Mucosa of gallbladder (tissue), 1 donor: ENCODE measurements at regions not wholly inside any gene's neighbourhood (a gene's known extent, or its start where the extent isn't known, plus 50 kb on each side); places are given as distances from the start of the nearest gene placed in this dataset.
A peak's percentile ranks its signal among the peaks of the same experiment; 100 is the strongest.

Experiments
- DNase-seq: peaks from one replicate; pipeline ENCODE4 v3.0.0-alpha.2; 2020; ENCODE audit warnings: low spot score
- donor health status: DM: no; HTN: no; CAD: no.

DNA sequence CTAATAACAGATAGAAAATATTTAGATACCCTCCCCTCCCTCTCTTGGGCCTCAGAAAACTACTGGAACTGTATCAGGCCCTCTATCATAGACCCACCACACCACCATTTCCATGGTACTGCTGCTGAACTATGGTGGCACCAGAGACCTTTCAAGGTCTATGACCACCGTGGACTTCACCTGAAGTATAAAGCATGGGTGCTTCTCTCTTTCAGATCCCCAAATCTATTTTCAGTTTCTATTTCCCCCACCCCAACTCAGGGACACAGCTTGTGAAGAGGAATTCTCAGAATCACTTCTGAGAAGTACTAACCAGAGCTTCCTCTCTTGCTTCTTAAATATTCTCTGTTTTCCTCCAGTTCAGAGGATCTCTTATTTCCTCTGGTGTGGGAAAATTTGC lies 840.8 kb upstream of the HTR2C start:
- DNase-seq: no peak

DNA sequence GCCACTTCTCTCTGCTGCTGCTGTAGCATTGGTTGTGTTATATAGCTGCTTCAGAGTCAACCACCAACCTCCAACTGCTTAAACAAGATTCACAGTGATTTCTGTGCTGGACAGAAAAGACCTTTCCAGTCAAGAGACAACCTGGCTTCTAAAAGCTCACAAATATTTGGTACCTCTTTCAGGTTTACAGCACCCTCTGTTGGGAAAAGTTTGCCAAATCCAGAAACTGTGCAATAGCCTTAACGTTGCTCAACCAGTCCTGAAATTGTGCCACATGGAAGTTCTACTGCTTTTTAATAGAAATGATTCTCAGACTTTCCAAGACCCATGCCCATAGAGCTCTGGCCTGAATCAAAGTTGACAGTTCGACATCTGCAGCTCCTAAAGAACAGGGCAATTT lies 842.1 kb upstream of the HTR2C start:
- no peak for DNase-seq

DNA sequence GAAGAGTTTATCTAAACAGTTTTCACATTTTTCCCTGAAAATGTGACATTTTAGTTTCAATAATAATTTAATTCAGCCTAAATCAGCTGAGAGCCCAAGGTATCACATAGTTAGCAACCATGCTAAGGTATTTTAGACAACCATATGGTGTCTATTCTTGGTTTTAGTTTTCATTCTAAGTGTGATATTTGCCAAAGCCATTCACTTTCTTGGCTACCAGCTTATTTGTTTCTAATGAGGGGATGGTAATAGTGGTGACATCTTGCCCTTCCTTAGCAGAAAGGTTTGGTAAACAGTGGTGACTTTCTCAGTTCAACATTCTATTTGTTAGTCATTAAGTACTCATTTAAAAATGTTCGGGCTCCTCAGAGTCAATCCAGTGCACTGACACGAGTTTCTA lies 854.9 kb upstream of the HTR2C start:
- DNase-seq: no peak

DNA sequence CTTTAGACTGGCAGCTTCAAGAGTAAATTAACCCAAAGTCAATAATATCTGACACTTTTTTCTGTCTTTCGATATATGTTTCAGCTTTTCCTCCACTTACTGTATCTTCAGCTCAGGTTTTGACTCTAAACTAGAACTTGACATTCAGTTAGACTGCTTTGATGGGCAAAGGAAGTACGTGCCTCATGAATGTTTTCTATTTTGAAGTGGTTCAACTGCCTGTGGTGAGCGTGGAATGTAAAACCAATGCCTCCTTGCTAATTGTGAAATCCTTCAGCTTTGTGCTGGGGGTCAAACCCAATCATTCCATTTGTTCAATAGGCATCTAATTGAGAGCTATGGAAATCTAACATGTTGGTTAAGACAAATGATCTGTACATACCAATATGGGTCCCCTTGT lies 857.0 kb upstream of the HTR2C start:
- no peak for DNase-seq

DNA sequence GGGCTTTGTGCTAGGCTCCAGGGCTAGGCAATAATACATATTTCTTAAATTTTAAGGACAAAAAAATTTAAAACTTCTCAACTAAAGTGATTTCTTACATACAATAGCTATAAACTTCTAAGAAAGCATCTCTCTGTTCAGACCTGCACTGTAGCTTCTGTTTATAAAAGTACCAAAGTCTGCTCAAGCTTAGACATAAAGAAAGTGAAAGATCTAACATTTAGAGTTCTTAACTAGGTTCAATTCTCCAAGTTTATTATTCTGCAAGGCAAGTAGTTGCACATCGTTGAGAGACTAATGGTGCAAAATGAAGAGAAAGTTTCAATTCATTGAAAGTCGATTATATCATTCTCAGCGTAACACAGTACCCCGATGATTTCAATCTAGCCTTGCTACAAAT lies 857.4 kb upstream of the HTR2C start:
- no peak for DNase-seq

DNA sequence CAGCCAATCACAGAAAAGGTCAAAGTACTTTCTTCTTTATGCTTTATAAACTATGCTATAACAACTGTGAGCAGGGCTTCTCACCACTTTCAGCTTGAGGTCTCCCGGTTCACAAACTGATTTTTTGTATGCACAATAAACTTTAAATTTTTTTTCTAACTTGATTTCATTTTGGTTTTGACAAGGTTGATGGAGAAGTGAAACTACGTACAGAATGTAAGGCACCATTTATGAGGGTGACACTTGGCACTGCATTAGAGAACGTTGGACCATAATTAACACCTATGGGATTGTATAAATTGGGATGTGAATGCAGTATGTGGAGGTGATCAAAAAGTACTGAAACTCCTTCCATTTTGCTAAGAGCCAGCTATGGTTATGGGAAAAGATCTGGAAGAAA lies 857.9 kb upstream of the HTR2C start:
- no peak for DNase-seq

DNA sequence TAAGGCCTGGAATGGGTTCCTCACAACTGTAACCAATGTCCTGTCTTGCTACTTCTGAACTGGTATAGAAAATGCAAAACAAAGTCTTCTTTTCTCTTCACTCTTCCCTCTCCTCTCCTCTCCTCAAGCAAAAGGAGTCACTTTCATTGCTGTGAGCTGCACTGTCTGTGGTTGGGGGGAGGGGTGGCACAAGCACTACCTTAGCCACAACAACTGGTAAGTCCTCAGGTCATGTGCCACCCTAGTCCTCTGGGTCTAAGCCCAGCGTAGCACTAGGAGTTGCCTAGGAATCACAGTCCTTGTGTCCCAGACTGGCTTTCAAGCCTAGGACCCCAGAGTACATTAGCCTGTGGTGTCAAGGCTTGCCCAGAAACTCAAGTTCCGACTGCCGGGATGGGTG lies 859.3 kb upstream of the AMOT start:
- DNase-seq: no peak

DNA sequence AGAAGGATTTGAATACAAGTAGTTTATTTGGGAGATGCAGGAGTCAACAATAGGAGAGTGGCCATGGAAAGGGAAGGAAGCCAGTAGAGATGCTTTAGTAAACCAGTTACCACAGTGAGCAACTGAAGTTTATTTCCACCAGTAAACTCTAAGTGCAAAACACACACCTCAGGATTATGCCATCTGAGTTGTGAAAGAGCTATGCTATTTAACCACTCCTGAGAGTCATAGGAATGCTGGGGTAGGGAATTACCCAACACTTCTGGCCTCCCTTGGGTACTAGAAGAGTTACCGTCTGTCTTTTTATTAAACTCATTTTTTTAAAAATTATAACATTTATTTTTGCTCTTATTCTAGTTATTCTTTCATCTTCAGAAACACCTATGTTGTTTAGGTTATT lies 834.6 kb upstream of the AMOT start:
- DNase-seq: no peak

DNA sequence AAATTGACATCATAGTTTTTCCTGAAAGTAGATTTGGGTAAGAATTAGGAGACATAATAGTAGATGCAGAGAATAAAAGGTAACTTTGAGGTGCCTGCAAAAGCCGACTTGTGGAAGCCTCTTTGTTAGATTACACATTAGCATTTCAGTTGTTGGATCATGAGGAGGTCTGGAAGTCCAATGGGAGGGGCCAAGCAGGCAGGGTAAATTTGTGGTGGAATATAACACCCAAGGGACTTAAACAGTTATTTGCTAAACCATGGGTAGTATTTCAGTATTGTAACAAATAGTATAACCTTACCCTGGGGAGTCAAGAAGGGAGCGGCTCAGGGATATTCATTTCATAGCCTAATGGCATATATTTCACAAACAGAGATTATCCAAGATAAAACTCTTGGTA lies 810.7 kb upstream of the AMOT start:
- DNase-seq: no peak

DNA sequence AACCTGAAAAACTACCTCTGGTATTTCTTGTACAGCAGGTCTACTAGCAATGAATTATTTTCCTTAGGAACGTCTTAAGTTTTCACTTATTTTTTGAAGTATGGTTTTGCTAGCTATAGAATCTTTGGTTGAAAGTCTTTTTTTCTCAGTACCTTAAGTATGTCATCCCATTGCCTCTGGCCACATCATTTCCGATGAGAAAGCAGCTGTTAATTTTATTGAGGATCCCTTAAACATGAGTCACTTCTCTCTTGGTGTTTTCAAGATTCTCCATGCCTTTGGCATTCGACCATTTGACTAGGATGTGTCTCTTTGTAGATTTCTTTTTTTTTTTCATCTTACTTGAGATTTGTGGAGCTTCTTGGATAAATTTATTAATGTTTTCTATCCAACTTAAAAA lies 803.8 kb upstream of the AMOT start:
- no peak for DNase-seq

DNA sequence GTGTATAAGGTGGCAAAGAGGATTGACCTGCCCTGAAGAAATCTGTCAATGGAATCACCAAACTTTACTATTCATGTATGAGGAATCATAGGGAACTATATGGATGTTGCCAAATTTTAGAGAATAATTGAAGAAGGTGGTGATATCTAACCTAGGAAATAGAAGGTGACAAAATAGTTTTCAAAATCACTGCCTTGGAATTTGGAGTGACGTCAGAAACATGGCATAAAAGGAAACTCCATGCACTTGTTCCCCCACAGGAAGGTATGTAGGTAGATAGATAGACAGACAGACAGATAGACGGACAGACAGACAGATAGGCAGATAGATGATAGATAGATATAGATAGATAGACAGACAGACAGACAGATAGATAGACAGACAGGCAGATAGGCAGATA lies 793.9 kb upstream of the AMOT start:
- no peak for DNase-seq

DNA sequence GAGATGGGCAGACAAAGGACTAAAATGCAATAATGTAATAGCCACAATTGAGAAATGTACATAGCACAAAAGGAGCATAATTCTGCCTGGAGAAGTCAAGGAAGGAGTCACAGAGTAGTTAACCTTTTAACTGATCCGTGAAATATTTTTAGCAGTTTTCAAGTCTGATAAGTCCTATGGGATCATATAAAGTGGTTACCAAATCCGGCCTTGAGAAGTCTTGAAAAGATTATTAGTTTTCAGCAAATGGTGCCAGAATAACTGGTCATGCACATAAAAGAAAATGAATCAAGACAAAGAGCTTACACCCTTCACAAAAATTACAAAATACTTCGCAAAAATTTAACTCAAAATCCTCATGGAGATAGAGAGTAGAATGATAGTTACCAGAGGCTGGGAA lies 788.7 kb upstream of the AMOT start:
- no peak for DNase-seq

DNA sequence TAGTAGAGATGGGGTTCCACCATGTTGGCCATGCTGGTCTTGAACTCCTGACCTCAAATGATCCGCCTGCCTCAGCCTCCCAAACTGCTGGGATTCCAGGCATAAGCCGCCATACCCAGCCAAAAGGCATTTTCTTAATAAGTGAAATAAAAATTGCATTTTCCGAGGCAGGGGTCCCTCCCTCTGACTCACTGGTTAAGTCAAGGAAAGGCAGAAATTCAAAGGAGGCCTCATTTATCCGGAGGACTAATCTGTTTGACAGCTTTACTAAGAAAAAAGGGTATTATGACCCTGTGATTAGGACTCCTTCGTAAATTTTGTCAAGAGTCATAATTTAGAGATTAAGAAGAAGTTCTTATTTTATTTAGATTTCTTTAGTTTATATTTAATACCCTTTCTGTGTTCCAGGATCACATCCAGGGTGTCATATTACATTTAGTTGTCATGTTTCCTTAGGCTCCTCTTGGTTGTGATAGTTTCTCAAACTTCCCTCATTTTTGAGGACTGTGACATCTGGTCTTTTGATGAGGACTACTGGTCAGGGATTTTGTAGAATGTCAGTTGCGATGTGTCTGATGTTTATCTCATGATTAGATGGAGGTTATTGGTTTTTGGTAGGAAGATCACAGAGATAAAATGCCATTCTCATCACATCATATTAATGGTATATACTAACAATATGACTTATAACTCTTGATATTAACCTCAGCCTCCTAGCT lies 753.7 kb upstream of the AMOT start:
- no peak for DNase-seq

DNA sequence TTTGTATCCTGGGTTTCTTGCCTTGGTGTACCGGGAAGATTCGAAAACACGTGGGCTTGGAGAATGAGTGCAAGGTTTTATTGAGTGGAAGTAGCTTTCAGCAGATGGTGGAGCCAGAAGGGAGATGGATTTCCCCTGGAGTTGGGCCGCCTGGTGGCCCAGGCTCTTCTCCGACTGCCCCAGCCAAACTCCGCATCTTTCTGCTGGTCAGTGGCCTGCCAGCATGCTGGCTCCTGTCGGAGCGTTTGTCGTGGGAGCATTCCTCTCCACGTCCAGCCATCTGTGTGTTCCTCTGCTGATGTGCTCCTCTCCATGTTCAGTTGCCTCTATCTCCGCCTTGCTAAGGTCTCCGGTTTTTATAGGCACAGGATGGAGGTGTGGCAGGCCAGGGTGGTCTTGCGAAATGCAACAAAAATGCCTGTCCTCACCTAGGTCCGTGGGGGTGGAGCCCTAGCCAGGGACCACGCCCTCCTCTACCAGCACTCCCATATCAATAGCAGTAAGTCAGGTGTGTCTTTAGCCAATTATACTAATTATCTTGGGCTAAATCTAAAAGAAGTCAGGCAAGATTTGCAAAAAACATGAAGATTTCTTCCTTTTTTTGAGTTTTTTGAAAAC lies 745.8 kb upstream of the AMOT start:
- no peak for DNase-seq

DNA sequence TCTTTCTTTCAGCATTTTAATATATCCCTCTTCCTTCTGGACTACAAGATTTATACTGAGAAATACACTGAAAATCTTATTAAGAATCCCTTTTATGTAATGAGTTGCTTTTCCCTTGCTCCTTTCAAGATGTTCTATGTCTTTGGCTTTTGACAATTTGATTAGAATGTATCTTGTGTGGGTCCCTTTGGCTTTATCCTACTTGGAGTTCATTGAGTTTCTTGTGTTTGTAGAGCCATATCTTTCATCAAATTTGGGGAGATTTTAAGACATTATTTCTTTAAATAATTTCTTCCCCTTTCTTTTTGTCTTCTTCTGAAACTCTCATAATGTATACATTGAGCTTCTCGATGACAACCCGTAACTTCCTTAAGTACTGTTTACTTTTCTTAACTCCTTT lies 739.9 kb upstream of the AMOT start:
- DNase-seq: no peak

DNA sequence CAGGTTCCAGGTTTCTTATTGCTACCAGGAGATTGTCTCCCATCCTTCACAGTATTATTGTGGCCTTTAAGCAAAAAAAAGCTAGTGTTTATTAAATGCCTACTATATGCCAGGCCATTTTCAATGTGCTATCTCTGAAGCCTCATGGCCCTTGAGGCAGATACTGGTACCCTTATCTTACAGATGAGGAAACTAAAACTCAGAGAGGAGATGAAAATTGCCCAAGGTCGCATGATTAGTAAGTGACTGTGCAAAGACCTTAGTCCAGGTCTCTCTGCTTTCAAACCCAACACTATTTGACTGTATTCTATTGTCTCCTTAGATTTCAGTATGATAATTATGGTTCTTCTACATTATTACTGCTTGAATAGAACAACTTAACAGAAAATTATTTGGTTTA lies 717.9 kb upstream of the AMOT start:
- no peak for DNase-seq

DNA sequence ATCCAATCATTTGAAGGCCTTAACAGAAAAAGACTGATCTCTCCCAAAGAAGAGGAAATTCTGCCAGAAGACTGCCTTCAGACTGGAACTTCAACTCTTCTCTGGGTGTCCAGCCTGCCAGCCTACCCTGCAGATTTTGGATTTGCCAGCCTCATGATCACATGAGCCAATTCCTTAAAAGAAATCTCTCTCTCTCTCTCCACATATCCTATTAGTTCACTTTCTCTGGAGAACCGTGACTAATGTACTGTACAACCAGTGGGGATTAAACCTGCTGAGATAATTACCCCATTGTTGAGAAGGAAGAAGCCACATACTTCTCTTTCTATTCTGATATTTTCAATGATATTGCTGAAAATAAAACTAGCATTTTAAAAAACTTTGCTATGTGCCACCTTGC lies 711.3 kb upstream of the AMOT start:
- DNase-seq: no peak

DNA sequence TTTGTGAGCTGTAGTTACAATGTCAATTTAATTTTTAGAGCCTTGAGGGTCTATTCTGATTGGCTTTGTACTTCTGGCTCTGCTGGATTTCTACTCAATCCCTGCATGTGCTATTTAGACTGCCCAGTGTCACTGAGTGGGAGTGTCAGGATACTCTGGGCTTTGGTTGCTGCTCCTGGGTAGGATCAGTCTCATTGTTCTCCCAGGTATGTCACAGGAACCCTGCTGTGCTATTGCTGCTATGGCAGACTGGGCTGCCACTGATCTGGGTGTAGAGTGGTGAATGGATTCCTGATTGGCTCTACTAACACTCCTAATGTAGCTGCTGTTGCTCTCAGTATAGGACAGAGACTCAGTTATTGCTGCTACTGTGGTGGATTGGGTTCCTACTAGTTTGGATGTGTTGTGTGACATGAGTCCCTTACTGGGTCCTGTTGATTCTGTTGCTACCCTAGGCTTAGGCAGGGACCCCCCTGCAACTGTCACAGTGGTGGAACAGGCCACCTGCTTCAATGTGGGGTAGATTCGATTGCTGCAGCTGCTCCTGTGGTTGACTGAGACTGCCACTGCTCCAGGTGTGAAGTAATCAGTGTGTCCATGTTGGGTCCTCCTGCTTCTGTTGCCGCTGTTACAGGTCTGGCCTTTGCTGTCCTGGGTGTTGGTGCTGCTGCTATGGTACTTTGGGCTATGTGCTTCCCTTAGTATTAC lies 707.8 kb upstream of the AMOT start:
- DNase-seq: no peak

DNA sequence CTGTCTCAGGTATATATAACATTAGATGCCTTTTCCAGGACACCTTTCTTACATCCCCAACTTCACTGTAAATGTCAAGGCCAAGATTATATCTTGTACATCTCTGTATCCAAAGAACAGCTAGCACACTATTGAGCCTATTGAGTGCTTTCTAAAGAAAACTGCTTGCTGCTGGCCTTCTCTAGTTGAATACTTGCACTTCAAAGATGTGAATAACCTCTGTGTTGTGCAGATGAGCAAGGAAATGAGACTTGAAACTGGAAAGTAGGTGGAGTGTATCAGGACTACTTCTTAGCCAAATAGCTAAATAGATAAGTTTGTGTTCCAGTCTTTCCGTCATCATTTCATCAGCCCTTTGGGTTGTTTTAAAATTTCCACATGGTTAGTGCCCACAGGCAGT lies 704.4 kb upstream of the AMOT start:
- DNase-seq: no peak

DNA sequence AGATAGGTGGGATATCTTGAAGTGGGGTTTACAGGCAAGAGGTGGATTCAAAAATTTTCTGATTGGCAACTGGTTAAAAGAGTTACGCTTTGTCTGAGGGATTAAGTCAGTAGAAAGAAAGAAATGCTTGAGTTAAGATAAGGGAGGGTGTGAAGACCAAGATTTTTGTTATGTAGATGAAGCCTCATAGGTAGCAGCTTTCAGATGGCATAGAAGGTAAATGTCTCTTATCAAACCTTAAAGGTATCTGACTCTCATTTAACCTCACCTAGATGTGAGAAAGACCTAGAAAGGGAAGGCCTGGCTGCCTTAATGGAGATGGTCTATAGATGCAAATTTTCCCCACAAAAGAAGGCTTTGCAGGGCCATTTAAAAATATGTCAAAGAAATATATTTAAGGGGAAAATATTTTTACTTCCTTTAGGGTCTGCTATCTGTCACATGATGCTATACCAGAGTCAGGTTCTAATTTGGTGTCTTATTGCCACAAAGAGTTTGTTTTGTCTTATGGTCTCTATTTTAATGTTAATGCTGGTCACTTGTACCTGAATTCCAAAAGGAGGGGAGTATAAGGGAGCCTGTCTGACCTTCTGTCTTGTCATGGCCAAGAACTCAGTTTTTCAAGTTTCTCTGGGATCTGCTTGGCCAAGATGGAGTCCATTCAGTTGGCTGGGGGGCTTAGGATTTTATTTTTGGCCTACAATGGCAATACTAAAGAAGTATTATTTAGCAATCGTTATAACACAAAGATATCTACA lies 699.1 kb upstream of the AMOT start:
- DNase-seq: no peak

DNA sequence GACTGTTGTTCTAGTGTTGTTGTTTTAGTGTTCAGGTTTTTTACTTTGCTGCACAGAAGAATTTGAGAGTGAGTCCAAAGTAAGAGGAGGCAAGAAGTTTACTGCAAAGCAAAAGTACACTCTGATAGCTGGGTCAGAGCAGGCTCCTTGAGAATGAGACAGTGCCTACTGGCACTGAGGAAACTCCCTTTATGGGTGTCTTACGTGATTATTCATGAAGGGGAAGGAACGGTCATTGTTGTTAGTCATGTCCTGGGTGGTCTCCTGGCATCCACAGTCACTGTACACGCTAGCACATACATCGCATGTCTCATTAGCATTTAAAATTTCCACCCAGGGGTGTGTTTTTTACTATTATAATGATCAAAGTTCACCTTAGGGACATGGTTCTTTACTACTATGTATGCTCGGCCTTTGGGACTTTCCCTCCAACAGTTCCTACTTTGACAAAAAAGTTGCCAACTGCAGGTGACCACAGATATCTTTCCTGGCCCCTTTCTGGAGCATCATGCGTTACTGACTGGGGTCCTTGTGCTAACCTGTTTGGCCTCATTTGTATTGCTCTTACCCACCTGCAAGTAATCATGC lies 688.9 kb upstream of the AMOT start:
- DNase-seq: no peak

DNA sequence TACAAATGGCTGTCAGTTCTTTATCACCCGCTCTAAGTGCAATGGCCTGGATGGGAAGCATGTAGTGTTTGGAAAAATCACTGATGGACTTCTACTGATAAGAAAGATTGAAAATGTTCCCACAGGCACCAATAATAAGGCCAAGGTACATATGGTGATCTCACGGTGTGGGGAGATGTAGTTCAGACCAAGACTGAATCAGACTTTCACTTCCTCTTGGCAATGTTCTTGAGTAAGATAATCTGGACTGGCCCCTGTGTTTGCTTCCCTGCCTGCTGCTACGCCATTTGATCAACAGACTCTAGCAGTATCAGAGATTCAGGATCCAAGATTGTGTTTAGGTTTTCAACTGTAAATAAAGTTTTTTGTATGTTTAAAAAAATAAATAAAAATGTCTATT lies 682.2 kb upstream of the AMOT start:
- peak; percentile 10 for DNase-seq
